ENCODE measurements at regions not wholly inside any gene's neighbourhood (a gene's known extent, or its start where the extent isn't known, plus 50 kb on each side); places are given as distances from the start of the nearest gene placed in this dataset.

- no peak for TF ChIP-seq SIN3A (IDR thresholded peaks at IDR 0.05; ENCODE audit: borderline replicate concordance, insufficient read depth, low read depth, low read length)
- no peak for TF ChIP-seq TCF7L2 (IDR thresholded peaks at IDR 0.05; ENCODE audit: low read depth, low read length)
- TF ChIP-seq POLR2AphosphoS5 (IDR thresholded peaks at IDR 0.05; ENCODE audit: low read depth, low read length): no peak
- TF ChIP-seq CTCF (IDR thresholded peaks at IDR 0.05): no peak
- no peak for TF ChIP-seq REST (IDR thresholded peaks at IDR 0.05; ENCODE audit: insufficient read depth in 1 of 2, low read depth in 2 of 2, low read length in 1 of 2)
- no peaks in the 10 kb centered on the region for H3K4me1 ChIP-seq (ENCODE audit: control insufficient read depth, insufficient read depth, low read length)
- no peaks in the 10 kb centered on the region for H3K36me3 ChIP-seq (ENCODE audit: control insufficient read depth, insufficient read depth, low read length)
- ATAC-seq (no peak), DNase-seq (ENCODE audit: low read depth, low spot score) (no peak)
- intact Hi-C loops (cut with micrococcal nuclease; ENCODE audit: unreplicated experiment) (no loop called here), in situ Hi-C loops (cut with HindIII; ENCODE audit: low pct_unique_long_range_greater_than_20kb, low sequenced_read_pairs) (no loop called here)
- ChIA-PET POLR2A (no interaction called here), CTCF (no interaction called here)
- H3K4me3 ChIP-seq (ENCODE audit: low read depth in 2 of 2, low read length in 2 of 2): no peak overlapping the region
- H3K27ac ChIP-seq (ENCODE audit: low read length): no peak overlapping the region
- H3K27me3 ChIP-seq (ENCODE audit: control insufficient read depth, insufficient read depth, low read length): no peaks in the 10 kb centered on the region
- no TSS peak for BruUV-seq (replicated peaks)
- H3K9me3 ChIP-seq (ENCODE audit: control insufficient read depth, insufficient read depth, low read depth, low read length): no peaks in the 10 kb centered on the region
These were observed 381.8 kb upstream of the THBS1 start for GRCh38 chr15:39199076-39199475.

GRCh38 chr15:39200586-39200985 is 380.3 kb upstream of the THBS1 start:
- Histone ChIP-seq H3K4me3 (ENCODE audit: low read depth in 2 of 2, low read length in 2 of 2) (no peak overlapping the region), H3K27ac (ENCODE audit: low read length) (no peak overlapping the region), H3K9me3 (ENCODE audit: control insufficient read depth, insufficient read depth, low read depth, low read length) (no peaks in the 10 kb centered on the region), H3K36me3 (ENCODE audit: control insufficient read depth, insufficient read depth, low read length) (no peaks in the 10 kb centered on the region), H3K4me1 (ENCODE audit: control insufficient read depth, insufficient read depth, low read length) (no peaks in the 10 kb centered on the region), H3K27me3 (ENCODE audit: control insufficient read depth, insufficient read depth, low read length) (no peaks in the 10 kb centered on the region)
- ATAC-seq (no peak), DNase-seq (ENCODE audit: low read depth, low spot score) (no peak)
- in situ Hi-C loops (cut with HindIII; ENCODE audit: low pct_unique_long_range_greater_than_20kb, low sequenced_read_pairs) (no loop called here), intact Hi-C loops (cut with micrococcal nuclease; ENCODE audit: unreplicated experiment) (no loop called here)
- no TSS peak for BruUV-seq (replicated peaks)
- ChIA-PET POLR2A (no interaction called here), CTCF (no interaction called here)
- TF ChIP-seq TCF7L2 (IDR thresholded peaks at IDR 0.05; ENCODE audit: low read depth, low read length) (no peak), POLR2AphosphoS5 (IDR thresholded peaks at IDR 0.05; ENCODE audit: low read depth, low read length) (no peak), REST (IDR thresholded peaks at IDR 0.05; ENCODE audit: insufficient read depth in 1 of 2, low read depth in 2 of 2, low read length in 1 of 2) (no peak), CTCF (IDR thresholded peaks at IDR 0.05) (no peak), SIN3A (IDR thresholded peaks at IDR 0.05; ENCODE audit: borderline replicate concordance, insufficient read depth, low read depth, low read length) (no peak)

Measured in Panc1 (cell line).